ENCODE measurements at regions not wholly inside any gene's neighbourhood (a gene's known extent, or its start where the extent isn't known, plus 50 kb on each side); places are given as distances from the start of the nearest gene placed in this dataset.
A peak's percentile ranks its signal among the peaks of the same experiment; 100 is the strongest.
"Not testable (repeated sequence)": the region's sequence is repeated elsewhere in the genome, so short reads cannot be mapped to it uniquely, and the experiment has no call there.

DNA sequence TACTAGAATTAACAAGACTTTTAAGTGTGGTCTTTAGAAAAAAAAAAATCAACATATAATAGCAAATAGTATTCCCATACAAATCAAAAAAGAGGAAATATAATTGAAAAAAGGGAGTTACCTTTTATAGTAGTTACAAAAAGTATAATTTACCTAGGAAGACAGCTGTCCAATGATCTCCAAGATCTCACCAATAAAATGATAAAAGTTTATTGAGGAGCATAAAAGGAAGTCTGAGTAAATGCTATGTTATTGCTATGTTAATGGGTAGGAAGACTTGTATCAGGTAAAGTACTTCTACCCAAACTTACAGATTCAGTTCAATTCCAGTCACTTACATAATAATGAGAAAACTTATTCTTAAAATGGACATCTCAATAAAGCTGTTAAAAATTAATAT is 379.0 kb upstream of the TPM1 start:
- no peak for DNase-seq

DNA sequence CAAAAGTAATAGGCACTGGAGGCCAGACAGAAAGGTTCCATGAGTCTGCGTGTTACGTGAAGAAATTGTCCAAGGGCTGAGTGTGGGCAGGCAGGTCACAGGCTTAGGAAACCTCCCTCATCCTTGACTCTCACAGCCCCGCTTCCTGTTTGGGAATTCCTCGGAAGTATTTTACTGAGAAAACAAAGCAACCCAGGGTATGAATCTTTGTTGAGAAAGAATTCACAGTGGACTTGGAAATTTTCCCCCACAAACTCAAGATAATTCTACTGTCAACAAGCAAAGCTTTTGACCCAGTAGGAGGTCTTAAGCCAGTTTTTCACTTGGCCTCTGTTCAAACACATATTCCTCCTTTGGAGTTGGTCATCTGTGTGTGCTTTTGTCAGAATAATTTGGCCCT is 377.1 kb upstream of the TPM1 start:
- no peak for DNase-seq

DNA sequence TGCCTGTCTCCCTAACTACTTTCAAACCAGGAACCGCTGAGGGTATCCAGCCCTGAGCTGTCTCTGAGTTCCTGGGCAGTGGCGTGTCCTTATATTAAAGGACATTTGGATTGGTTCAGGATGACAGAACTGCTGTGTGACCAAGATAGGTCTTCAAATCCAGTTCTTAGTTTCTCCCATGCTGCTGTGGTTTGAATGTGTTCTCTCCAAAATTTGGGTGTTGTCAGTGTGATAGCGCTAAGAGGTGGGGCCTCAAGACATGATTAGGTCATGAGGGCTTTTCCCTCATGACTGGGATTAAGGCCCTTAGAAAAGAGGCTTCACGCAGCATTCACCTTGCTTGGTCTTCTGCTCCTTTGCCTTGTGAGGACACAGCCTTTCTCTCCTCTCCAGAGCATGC is 376.5 kb upstream of the TPM1 start:
- no peak for DNase-seq

DNA sequence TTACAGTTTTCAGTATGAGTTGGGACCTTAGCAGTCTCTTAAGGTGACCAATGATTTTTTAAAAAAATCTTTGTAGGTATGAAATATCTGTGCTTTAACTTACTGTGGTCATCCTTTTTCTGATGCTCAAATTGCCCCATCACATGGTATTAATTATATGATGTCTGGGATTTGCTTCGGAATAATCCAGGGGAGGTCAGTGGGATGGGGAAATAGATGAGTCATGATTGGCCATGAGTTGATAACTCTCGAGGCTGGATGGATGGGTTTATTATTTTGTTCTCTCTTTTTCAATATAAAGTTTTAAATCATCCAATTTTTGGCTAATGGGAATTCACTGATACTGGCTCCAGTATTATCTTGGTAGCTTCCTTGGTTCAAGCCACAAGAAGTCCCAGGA is 370.3 kb upstream of the TPM1 start:
- DNase-seq, result no peak

DNA sequence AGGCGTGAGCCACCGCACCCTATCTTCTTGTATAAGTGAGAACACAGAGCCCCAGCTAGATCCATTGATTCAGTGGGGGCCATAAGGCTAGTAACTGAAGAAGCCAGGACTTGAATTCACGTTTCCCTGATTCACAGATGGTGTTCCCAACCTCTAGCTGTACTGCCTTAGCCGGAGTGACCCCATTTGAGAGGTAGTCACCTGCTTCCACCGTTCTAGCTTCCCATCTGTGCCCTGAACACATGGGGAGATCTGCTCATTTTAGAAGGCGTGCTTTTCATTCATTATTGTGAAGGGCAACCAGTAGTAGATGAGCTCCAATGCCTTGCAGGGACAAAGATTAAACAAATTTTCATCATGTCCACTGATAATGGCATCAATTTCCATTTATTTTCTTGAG is 365.7 kb upstream of the TPM1 start:
- no peak for DNase-seq

DNA sequence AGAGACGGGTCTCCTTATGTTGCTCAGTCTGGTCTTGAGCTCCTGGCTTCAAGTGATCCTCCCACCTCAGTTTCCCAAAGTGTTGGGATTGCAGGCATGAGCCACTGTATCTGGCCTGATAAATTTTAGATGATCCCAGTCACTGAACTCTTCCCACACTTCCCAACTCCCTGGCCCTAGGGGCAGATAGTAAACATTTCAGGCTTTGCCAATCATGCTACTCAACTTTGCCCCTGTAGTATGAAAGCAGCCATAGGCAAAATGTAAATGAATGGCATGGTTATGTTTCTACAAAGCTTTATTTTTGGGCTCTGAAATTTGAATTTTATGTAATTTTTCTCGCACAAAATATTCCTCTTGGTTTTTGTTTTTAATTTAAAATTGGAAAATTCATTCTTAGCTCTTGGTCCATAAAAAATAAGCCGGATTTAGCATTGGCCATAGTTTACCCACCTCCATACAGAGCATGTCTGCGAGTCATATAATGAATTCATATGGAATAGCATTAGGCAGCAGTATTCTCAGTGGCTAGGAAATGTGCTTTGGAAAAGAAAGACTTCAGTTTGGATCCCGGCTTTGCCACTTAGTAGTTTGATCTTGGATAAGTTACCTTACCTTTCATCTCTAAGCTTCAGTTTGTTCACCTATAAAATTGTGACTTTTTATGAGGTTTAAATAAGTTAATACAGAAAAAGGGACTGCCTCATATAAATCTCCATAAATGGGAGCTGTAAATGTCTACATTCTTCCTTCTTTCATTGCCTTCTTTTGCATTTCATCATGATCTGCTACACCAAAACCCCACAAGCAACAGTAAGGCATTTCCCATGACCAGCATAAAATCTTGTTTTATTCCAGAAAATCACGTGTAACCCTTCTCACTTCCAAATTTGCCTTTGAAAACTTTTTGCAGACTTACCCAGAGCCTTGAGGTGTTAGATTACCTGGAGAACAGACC is 360.3 kb upstream of the TPM1 start:
- DNase-seq, result no peak

DNA sequence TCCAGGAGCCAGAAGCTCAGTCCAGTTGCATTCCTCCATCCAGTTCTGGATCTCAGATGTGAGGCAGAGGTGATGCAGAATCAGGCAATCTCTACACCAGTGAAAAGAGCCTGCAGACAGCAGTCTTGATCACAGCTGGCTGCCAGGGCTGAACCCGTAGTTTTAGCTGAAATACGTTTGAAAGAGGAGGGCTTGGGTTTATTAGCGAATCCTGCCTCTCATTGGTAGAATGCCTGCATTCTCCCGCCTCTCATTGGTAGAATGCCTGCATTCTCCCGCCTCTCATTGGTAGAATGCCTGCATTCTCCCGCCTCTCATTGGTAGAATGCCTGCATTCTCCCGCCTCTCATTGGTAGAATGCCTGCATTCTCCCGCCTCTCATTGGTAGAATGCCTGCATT is 359.4 kb upstream of the TPM1 start:
- DNase-seq, result not testable (repeated sequence)

DNA sequence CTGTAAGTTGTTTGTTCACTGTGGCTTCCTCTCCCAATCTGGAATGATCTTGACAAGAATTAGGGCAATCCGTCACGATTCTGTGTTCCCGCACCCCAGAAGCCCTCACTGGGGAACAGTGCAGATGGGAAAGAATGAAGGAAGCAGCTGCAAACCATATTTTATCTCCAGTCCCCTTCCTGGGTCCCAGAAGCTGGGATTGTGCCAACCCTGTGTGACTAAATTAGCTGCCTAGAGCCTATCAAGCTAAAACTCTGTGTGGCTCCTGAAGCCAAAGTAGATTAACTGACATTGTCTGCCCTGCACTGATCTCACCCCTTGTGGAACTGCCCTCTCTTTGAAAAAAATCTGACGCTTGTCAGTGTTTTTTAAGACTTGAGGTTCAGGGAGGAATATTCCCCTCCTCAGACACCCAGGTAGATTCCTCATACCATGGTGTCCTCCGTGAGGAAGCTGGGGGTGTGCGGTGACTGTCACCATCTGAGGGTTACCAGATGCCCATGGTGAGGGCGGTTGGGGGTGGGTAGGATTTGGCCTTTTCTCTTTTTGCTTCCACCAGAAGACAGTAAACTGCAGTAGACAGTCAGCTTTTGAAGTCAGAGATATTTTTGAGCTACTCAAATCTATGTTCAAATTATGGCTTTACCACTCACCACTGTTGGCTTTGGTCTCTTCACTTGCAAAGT is 358.3 kb upstream of the TPM1 start:
- no peak for DNase-seq

DNA sequence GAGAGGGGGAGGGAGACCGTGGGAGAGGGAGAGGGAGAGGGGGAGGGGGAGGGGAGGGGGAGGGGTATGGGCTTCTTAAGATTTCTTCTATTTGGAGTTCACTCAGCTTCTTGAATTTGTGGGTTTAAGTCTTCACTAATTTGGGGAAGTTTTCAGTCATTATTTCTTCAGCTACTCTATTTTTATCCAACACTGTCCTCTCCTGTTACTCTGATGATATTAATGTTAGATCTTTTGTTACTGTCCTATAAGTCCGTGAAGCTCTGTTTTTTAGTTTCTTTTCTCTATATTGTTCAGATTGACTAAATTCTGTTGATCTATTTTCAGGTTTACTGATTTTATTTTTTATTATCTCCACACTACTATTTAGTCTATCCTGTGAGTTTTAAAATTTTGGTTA is 351.5 kb upstream of the TPM1 start:
- no peak for DNase-seq

DNA sequence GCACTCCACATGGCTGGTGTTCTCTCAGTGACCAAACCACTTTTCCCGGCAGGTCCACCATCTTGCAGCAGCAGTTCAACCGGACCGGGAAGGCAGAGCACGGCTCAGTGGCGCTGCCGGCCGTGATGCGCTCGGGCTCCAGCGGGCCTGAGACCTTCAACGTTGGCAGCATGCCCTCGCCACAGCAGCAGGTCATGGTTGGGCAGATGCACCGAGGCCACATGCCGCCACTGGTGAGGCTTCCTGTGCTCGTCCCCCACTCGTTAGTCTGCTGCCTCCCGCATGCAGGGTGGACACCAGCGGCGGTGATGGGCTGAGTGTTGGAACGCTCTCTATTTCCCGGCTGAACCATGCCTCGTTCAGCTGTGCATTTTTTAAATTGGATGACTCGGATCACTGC is 344.9 kb upstream of the TPM1 start:
- no peak for DNase-seq

DNA sequence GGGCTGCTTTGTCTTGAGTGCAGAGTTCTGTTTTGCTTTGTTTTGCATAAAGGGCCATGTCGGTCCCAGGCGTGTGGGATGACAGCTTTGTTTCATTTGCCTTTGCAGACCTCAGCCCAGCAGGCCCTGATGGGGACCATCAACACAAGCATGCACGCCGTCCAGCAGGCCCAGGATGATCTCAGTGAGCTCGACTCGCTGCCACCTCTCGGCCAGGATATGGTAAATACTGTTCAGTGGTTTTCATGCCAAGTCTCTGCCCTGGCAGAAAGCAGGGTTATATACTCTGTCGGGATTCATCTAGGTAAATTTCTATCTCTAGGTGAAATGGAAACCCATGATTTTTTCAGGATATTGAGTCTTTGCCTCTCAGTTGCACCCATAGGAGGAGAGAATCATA is 343.9 kb upstream of the TPM1 start:
- no peak for DNase-seq

DNA sequence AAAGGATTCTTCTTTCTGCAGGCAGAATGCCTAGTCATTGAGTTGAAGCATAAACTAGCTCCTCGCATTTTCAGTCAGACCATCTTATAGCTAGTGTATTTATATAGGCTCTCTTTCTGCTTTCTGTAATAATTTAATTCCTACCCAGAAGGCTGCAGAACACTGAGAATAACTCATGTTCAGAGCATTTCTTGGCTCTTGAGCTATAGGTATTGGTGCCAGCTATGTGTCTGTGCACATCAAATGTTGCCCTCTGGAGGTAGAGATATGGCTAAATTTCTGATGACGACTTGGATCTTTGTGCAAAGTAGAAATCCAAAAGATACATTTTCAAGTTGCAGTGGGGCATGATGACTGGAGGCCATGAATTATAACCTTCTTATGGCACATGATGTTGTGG is 336.2 kb upstream of the TPM1 start:
- DNase-seq, result no peak

DNA sequence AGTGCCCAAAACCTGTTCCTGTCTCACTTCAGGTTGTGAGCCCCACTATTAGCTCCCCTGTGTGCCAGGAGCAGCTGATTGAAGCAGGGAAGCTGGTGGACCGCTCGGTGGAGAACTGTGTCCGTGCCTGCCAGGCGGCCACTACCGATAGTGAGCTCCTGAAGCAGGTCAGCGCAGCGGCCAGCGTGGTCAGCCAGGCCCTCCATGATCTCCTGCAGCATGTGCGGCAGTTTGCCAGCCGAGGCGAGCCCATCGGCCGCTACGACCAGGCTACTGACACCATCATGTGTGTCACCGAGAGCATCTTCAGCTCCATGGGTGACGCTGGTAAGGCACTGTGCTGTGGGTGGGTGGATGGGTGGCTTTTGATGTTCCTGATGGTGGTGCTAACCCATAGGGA is 334.1 kb upstream of the TPM1 start:
- DNase-seq, result no peak

DNA sequence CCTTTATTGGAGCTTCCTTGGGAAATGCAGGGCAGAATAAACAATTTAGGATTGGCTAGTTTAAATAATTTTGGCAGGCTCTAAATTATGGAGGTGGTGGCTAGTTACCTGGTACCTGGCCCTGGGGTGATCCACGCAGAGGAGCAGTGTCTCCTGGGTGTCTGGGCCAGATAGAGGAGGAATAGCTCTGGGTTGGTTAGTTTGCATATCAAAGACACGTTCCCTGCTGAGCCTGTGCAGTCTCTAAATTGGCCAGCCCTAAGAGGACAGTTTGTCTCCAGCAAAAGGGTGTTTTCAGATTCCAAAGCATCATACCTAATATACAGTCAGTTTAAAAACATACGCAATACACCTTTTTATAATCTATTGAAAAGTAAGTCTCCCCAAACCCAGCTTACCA is 333.3 kb upstream of the TPM1 start:
- no peak for DNase-seq

DNA sequence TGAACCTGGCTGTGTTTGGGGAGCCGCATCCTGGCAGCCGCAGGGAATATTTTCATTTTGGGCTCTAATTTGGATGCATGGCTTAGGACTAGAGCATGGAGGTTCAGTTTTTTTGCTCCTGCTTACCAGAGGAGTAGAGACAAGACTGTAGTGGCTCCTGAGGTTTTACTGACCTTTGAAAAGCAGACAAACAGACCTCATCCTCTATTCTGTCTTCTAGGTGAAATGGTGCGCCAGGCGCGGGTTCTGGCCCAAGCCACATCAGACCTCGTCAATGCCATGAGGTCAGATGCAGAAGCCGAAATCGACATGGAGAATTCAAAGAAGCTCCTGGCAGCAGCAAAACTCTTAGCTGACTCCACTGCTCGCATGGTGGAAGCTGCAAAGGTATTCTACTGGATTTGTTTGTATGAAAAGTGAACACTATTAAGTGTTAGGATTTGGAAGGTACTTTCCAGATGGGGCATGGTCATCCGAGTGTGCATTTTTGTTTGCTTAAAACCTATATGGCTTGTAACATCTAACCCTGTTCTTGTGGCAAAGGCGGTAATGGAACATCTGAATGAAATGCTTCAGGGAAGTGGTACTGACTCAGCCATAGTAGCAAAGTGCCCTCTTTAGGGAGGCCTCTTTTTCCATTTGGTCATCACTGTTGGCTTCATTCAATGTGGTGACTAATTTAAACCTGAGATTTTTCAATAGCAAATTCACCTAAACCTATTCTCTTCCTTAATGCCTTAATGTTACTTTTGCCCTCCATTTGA is 330.7 kb upstream of the TPM1 start:
- DNase-seq, result peak; percentile 53

DNA sequence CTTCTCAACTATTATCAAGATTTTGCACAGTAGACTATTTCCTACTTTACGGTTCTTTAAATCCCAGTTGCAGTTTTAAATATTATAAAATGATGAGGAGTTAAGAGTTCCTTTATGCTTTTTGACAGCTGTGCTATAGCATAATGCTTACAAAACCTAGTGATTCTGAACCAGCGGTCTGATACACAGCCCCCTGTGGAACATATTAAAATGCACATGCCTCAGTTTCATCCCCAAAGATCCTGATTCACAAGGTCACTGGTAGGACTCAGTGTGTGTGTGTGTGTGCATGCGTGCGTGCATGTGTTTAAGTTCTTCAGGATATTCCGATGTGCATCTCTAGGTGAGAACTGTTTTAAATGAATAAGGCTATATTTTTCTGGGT is 330.1 kb upstream of the TPM1 start:
- no peak for DNase-seq

DNA sequence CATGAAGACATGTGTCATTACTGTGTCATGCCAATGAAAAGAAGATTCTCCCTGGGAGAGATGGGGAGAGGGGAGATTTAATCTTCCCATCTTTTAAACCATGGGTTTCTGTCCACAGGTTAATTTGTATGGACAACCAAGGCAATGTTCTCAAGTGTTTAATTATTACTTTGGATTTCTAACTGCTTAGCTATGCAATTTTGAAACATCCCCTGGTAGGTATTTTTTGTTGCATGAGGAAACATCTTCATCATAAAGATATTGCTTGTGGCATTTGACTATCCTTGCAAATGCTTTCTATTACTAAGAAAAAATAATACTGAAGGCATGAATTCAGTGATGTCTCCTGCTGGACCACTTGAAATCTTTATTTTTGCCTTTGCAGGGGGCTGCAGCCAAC is 326.6 kb upstream of the TPM1 start:
- DNase-seq, result no peak

DNA sequence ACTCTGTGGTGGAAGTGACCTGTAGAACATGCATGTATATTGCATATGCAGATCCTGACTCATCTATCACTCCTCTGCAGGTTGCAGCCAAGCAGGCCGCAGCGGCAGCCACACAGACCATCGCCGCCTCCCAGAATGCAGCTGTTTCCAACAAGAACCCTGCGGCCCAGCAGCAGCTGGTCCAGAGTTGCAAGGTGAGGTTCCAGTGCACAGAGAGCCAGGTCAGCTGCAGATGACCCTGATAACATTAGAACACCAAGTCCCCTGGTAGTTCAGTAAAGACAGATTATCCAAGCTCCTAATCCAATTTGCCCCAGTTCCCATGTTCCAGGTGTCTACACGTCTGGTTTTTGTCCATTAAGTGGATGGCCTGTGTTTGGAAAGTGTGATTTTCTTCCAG is 325.1 kb upstream of the TPM1 start:
- DNase-seq, result no peak

DNA sequence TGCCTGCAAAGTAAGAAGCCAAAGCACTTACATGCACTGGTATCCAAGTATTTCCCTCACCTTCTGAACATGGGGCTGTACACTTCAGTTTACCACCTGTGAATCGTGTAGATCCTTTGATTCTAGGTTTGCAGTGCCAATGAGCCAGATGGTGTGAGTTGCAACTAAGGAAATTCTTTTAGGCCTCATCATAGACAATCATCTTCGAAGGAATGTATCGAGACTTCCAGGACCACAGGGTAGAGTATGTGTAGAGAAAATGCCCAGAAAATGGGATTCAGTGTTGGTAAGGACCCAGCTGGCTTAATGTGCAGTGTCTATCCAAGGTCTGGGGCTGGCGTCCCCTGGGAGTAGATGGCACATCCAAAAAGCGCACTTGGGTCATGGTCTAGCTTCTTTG is 323.2 kb upstream of the TPM1 start:
- no peak for DNase-seq

DNA sequence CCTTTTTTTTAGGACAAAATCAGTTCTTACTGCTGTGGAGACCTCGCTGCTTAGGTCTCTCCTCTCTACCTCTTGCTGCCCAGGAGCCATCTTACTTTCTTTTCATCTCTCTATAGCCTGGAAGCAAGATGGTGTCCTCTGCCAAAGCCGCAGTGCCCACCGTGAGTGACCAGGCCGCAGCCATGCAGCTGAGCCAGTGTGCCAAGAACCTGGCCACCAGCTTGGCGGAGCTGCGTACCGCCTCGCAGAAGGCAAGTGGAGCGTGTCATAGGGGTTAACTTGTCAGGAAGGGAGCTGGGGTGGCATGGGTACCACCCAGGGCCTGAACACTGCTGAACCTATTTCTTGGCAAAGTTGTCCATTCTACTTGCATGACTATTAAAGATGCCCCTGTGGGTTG is 320.3 kb upstream of the TPM1 start:
- DNase-seq, result no peak

DNA sequence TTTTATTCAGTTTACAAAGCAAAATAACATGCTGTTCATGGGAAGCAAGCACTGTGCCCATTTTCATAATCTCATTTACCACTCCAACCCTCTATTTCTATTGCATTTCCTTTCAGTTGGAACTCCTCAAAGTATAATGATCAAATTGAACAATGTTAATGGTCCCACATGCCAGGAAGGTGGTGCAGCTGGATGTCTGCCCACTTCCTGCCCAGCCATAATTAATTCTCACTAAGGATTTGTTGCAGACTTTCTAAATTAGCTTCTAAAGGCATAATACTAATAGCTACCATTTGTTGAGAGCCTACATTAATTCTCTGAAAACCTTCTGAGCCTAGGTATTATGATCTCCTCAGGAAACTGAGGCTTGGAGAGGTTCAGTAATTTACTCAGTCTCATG is 316.1 kb upstream of the TPM1 start:
- DNase-seq, result no peak

DNA sequence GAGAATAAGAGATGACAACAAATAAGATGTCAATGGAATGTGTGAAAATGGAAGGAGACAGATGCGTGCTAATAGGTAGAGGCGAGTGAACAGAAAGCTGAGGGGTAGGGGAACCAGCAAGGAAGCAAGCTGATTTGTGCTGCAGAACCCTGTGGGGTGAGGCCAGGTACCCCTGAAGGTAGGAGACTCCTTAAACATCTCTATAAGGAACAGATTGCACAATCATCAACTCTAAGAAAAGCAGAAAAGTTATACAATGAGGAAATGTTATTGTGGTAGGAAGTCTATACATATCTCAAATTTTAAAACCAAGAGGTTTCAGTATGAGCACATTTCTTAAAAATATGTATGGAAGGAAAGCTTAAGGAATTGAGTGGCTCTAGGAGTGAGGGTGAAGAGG is 315.0 kb upstream of the TPM1 start:
- DNase-seq, result no peak

DNA sequence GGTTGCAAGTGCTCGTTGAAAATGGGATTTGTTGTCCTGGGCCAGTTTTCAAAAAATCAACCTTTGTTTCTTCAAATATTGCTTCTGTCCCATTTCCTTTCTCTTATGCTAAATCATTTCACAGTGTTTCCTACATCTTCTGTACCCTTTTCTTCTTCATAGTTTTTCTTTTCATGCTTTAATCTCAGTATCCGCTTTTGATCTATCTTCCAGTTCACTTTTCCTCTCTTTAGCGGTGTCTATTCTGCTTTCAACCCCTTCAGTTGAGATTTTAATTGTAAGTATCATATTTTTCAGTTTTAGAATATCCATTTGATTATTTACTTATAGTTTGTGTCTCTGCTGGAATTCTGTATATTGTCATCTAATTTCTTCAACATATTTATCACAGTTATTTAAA is 311.7 kb upstream of the TPM1 start:
- DNase-seq, result no peak

DNA sequence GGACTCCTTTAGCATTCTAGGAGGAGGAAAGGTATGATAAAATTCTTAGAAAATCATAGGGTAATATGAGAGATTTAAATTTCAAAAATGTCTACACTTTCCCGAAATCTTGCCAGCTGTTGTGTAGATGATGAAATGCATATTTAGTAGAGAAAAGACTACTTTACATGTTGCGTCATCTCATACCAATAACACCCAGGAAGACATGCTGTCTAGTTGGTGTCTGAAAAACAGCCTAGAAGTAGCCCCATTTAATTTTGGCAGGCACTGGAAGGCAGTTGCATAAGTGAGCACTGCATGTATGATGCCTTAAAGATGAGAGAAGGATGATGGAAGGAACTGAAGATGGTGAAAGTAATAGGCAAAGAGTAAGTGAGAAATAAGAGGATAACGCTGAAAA is 310.5 kb upstream of the TPM1 start:
- DNase-seq, result no peak

Data from activated CD4-positive, alpha-beta T cell treated with anti-CD3 and anti-CD28 coated beads, Interleukin-2, Interleukin-6, amounts not matched to agents 100 ng/mL and 50 ng/mL, durations not matched to agents 16 hours and 8 hours (primary cell).